HG02840 (cell line): ENCODE measurements at regions not wholly inside any gene's neighbourhood (a gene's known extent, or its start where the extent isn't known, plus 50 kb on each side); places are given as distances from the start of the nearest gene placed in this dataset.
"Not testable (repeated sequence)": the region's sequence is repeated elsewhere in the genome, so short reads cannot be mapped to it uniquely, and the experiment has no call there.

Experiments
- ATAC-seq: cut with Tn5 transposase; IDR thresholded peaks from one replicate; pipeline ENCODE4 v1.9.1; 2021; ENCODE audit warnings: mild to moderate bottlenecking, moderate library complexity, moderate number of reproducible peaks; ENCODE audit not compliant: unreplicated experiment, low FRiP score

- ATAC-seq, result no peak
Measured at GRCh38 chr11:15300341-15300740, 185.6 kb downstream of the INSC start.

GRCh38 chr11:15307619-15308024 lies 192.9 kb downstream of the INSC start:
- no peak for ATAC-seq

DNA sequence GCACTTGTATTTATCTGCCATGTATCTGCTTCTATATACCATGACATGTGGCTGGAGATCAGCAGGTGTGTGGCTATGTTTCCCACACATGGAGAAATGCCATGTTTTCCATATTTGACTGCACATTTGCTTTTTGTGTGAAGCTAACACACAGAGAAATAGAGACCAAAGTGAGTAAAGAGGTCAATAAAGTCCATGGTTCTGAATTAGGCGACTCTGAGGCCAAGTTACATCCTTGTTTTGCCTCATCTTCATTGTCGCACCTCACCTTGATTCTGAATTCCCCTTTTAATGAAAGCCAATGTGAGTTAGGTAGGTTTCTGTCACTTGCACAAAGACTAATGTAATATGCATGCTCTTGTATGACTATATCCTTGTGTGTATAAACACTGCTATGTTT lies 194.1 kb downstream of the INSC start:
- ATAC-seq, result no peak

- ATAC-seq, result no peak
Measured at GRCh38 chr11:15309296-15309695, 194.6 kb downstream of the INSC start.

DNA sequence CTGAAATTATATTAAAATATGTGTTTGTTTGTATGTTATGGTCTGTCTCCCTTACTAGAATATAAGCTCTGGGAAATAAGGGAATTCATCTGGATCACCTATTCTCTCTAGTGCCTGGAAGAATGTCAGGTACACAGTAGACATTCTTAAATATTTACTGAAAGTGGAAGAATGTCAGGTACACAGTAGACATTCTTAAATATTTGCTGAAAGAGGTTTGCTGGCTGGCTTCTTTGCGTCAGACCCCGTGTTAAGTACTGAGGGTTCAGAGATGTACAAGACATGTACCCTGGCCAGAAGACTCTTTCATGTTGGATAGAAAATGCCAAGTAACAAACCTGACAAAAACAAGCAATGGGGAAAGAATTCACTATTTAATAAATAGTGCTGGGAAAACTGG lies 199.1 kb downstream of the INSC start:
- no peak for ATAC-seq

DNA sequence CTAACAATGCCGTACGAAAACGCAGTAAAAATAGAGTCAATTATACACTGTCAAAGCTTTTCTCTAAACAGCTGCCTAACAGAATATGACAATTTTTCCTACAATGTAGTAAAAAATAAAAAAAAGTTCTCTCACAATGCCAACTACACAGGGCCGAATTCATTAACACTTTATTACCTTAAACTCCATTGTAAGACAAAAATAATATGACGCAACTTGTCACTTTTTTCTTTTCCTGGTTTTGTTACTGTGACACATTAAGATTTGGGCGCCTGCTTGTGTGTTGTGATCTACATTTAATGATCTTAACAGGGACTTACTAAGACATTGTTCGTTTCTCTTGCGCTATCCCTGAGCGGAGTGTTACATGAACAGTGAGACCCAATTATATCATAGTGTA lies 204.1 kb downstream of the INSC start:
- ATAC-seq, result no peak

- ATAC-seq, result no peak
Measured at GRCh38 chr11:15326520-15326919, 211.8 kb downstream of the INSC start.

- ATAC-seq, result no peak
Measured at GRCh38 chr11:15327786-15328231, 213.1 kb downstream of the INSC start.

DNA sequence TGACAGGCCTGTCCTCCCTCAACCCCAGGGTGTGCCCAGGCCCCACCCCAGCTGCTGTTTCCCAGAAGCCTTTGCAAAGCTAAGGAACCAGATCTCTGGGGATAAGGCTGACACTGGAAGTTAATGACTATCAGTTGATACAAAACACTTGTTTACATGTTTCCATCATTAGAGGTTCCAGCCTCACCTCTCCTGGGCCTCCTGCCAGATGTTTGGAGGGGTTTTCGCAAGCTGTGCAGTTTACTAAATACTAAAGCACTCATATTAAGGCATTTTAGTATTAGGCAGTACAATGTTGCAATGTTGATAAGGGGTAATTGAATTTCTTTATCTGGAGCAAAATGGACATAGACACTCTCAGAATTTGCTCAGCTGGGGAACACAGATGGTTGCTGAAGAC lies 218.7 kb downstream of the INSC start:
- no peak for ATAC-seq

- no peak for ATAC-seq
Measured at GRCh38 chr11:15334766-15335165, 220.0 kb downstream of the INSC start.

- no peak for ATAC-seq
Measured at GRCh38 chr11:15336021-15336420, 221.3 kb downstream of the INSC start.

GRCh38 chr11:15339302-15339701 lies 224.6 kb downstream of the INSC start:
- ATAC-seq, result no peak

GRCh38 chr11:15341587-15341986 lies 226.9 kb downstream of the INSC start:
- ATAC-seq, result no peak

DNA sequence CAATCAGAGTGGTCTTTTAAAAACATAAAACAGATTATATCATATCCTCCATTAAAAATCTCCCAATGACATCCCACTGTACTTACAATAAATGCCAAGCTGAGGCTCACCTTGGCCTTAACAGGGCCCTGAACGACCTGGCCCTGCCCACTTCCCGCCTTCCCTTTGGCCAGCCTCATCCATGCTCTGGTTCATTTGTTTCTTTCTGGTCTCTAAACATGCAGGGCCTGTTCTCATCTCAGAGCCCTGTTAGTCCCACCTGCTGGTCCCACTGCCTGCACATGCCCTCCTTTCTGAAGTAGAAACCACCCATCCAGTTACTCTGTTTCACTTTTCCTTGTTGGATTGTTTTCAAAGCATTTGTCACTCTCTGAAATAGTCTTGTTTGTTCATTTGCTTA lies 227.4 kb downstream of the INSC start:
- ATAC-seq, result no peak

- ATAC-seq, result no peak
Measured at GRCh38 chr11:15346907-15347306, 232.2 kb downstream of the INSC start.

DNA sequence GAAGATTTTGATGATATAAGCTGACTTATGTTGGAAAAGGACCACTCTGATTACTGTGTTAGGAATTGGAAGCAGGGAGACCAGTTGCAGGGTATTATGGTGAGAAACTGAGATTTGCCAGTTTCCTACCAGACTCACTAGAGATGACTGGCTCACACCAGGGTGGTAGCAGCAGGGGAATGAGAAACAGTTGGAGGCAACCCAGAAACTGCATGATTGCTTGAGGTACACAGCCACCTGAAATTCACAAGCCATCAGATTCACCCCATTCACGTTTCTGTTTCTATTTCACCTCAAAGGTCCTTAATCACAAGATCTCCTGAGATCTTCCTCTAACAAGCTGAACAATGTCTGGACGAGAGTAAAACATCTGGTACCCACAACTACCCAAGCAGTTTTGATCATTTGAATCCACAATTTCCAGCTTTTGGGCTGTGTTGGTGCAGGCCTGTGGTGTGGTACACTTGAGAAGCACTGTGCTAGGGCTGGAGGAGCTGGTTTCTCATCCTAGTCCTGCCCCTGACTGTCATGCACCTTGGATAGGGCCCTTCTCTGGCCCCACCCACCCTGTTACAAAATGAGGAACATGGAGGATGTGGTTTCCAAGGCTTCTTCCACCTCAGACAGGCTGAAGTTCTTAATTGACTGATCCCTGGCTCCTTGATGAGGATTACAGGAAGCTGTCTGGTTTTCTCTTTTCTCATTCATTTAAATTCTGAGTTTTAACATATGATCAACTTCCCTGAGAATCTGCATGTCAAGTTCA lies 233.4 kb downstream of the INSC start:
- no peak for ATAC-seq

DNA sequence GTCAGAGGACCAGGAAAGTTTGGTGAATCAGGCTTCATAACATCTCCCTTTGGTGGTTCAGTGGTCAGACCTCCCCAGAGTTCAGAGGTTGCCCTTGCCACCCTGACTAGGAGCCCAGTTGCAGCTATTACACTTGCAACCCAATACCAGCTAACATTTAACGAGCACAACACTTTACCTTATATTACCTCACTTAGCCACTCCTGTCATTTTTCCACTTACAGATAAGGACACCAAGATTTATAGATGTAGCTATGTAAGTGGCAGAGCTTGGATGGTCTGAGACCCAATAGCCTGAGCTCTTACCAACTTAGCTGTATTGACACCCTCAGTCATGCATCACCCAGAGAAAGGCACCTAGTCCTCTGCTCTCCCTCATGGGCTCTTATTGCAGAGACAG lies 234.7 kb downstream of the INSC start:
- ATAC-seq, result no peak

DNA sequence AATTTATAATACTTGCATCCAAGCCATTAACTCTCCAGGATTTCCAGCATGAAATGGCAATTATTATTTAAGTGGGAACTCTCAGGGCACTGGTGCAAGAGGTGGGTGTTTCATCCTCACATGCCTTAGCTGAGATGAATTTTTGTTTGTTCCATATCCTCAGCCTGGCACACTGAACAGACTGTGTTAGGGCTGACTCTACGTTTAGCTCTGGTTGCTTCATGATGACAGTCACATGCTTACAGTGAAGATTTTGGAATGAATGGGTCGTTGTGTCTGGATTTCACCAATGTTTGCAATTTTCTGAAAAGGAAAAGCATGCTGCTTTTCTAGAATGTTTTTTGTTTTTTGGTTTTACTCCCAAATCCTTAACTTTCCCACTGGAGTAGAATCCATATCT lies 246.6 kb downstream of the INSC start:
- ATAC-seq, result no peak

- ATAC-seq, result not testable (repeated sequence)
Measured at GRCh38 chr11:15365286-15365685, 250.6 kb downstream of the INSC start.

- ATAC-seq, result no peak
Measured at GRCh38 chr11:15367695-15368094, 253.0 kb downstream of the INSC start.

DNA sequence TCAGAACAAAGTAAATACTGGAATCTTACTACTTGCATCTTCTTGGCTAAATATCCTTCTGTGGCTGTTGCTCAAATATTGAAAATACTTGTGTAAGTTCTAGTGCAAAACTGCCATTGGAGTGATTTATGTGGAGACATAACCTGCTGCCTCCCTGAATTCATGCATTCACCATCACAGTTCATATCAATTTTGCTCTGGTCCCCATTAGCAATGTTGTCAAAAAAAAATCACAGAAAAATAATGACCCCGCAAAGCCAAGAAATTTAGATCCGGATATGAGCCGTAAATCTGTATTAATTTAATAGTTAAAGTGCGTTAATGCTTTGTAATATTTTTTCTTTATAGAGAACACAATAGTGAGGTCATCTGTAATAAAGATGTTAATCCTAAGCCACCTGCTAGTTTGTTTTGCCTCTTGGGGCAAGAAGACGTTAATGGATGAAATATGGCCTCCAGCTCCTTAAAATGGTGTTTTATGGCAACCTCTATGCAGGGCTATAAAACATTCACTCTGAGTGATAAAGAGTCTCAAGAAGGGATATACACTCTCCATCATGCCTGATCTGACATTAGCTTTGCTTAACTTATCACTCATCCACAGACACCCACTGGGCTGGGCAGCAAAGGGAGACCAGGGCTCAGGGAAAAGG lies 255.9 kb downstream of the INSC start:
- no peak for ATAC-seq

DNA sequence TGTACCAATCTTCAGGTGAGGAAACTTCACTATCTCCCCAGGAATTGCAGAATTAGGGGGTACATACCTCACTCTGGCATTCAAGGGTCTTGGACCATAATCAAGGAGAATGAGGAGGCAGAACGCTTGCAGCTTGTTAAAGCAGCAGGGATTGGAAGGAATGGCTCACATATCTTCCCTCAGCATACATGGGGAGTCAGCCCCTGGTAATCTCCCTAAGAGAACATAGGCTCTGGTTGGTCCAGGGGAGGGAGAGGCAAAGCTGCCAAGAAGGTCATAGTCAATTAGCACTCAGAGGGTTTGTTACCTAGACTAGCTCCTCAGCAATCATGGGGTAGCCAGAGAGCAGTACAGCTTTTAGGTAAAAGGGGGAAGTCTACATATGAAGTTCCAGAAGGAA lies 256.8 kb downstream of the INSC start:
- no peak for ATAC-seq
